ENCODE measurements at regions not wholly inside any gene's neighbourhood (a gene's known extent, or its start where the extent isn't known, plus 50 kb on each side); places are given as distances from the start of the nearest gene placed in this dataset.

DNA sequence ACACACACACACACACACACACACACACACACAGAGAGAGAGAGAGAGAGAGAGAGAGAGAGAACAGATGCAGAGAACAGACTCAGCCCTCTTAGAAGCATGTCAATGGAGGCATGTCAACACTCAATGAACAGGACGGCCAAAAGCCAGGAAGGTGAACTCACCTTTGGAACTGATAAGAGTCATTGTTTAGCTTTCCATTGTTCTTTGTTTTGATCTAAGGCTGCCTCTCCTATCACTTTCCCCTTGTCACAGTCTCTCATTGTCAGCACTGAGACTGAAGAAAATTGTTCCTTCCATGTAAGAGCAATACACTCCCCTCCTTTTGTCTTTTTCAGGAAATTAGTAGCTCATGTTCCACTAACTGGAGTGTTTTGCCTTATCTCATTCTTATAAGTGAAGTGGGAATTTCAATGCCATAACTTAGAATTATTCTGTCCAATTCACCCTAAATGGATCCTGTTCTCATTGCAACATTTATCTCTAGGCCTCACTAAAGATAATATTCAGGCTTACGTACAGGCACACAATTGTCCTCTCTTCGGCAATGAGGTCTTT lies 218.0 kb downstream of the DUSP6 start:
- no peak for DNase-seq
- TF ChIP-seq GATA1 (IDR thresholded peaks at IDR 0.05; ENCODE audit: low read depth, low read length) (no peak), POLR2A (IDR thresholded peaks at IDR 0.05; ENCODE audit: low read length) (no peak)

- no peak for DNase-seq
- no peak for TF ChIP-seq GATA1 (IDR thresholded peaks at IDR 0.05; ENCODE audit: low read depth, low read length)
- TF ChIP-seq POLR2A (IDR thresholded peaks at IDR 0.05; ENCODE audit: low read length) = no peak
These were observed 223.0 kb downstream of the DUSP6 start for GRCh38 chr12:89129167-89129870.

DNA sequence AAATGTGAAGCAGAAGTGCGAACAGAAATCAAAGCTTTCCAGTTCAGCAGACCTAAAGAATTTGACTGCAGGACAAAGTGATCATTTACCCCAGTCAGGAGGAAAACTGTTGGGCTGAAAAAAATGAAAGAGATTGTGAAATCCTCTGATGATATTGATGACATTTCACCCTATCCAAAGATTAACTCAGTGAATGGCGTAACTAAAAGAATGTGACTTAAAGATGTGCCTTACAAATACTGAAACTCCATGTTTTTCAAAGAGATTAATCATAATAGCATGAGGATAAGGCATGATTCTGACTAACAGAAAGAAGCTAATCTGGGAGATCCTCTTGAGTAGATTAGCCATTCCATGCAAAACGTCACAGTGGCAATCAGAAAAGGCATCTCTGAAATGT lies 225.6 kb downstream of the DUSP6 start:
- TF ChIP-seq POLR2A (IDR thresholded peaks at IDR 0.05; ENCODE audit: low read length) (no peak), GATA1 (IDR thresholded peaks at IDR 0.05; ENCODE audit: low read depth, low read length) (no peak)
- DNase-seq = no peak

DNA sequence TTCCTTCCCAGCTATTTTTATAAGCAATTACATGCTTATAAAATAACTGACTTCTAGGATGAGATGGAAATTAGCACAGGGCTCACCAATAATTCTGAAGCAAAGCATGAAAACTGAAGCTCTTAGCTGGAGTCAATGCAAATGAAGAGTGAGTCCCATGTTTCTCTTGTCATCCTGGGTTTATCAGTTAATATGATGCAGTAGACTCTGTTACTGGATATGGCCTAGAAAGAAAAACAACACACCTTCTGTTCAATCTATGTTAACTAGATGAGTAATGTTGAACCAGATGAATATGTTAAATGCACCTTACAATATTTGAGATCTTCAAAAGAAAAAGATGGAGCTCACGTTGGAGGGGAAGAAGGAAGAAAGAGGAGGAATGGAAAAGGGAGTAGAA lies 229.4 kb downstream of the DUSP6 start:
- DNase-seq = no peak
- TF ChIP-seq GATA1 (IDR thresholded peaks at IDR 0.05; ENCODE audit: low read depth, low read length) = no peak

GRCh38 chr12:89117448-89118034 lies 234.8 kb downstream of the DUSP6 start:
- no peak for TF ChIP-seq POLR2A (IDR thresholded peaks at IDR 0.05; ENCODE audit: low read length)
- no peak for TF ChIP-seq GATA1 (IDR thresholded peaks at IDR 0.05; ENCODE audit: low read depth, low read length)
- DNase-seq = no peak

DNA sequence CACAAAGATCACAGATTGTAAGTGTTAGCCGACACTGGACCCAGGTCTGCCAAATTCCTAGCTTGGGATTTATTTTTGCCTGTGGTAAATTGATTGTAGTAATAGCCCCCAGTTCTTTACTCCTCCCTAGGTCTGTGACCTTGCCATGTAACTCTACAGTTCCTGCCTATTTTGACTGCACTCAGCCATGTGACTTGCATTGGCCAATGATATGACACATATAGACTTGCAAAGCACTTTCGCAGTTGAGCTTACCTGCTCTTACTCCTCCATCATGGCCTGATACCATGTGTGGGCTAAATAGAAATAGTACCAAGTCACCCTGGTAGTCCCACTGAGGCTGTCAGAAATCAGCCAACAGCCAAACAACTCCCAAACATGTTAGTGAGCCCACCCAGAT lies 240.3 kb downstream of the DUSP6 start:
- DNase-seq = no peak
- TF ChIP-seq POLR2A (IDR thresholded peaks at IDR 0.05; ENCODE audit: low read length) (no peak), GATA1 (IDR thresholded peaks at IDR 0.05; ENCODE audit: low read depth, low read length) (no peak)

DNA sequence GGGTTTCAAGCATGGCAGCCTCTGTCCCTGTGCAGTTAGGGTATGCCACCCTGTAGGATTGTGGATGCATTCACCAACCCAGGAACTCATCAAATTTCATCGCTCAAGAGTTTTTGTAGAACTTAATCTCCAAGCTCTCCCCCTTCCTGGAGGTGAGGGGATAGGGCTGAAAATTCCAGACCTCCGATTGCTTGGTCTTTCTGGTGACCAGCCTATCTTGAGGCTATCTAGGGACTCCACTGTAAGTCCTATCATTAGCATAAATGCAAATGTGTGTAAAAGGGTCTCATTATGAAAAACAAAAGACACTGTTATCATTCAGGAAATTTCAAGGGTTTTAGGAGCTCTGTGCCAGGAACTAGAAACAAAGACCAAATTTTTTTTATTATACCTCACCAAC lies 244.0 kb downstream of the DUSP6 start:
- no peak for TF ChIP-seq GATA1 (IDR thresholded peaks at IDR 0.05; ENCODE audit: low read depth, low read length)
- TF ChIP-seq POLR2A (IDR thresholded peaks at IDR 0.05; ENCODE audit: low read length) = no peak
- no peak for DNase-seq

GRCh38 chr12:89106950-89107349 lies 245.4 kb downstream of the DUSP6 start:
- no peak for TF ChIP-seq GATA1 (IDR thresholded peaks at IDR 0.05; ENCODE audit: low read depth, low read length)
- no peak for TF ChIP-seq POLR2A (IDR thresholded peaks at IDR 0.05; ENCODE audit: low read length)
- DNase-seq = no peak

GRCh38 chr12:89105243-89105642 lies 247.1 kb downstream of the DUSP6 start:
- DNase-seq = no peak
- TF ChIP-seq POLR2A (IDR thresholded peaks at IDR 0.05; ENCODE audit: low read length) (no peak), GATA1 (IDR thresholded peaks at IDR 0.05; ENCODE audit: low read depth, low read length) (no peak)

- no peak for DNase-seq
- TF ChIP-seq POLR2A (IDR thresholded peaks at IDR 0.05; ENCODE audit: low read length) (no peak), GATA1 (IDR thresholded peaks at IDR 0.05; ENCODE audit: low read depth, low read length) (no peak)
These were observed 248.5 kb downstream of the DUSP6 start for GRCh38 chr12:89103831-89104230.

DNA sequence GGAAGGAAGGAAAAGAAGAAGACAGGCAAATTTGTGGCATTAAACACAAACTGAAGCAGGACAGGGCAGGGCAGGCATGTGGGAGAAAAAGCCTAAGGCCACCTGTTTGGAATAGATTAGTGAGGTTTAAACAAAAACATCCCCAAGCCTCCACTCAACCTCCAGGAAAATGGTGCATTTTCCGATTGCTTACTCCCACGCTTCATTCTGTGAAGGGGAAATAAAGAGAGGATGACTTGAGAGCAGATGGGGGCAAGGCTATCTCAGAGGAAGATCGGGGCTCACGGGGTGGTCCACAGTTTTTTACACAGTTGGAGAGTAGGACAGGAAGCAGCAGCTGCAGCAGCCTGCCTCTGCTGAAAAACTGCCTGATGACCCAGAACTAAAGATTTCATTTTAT lies 250.9 kb downstream of the DUSP6 start:
- no peak for DNase-seq
- no peak for TF ChIP-seq GATA1 (IDR thresholded peaks at IDR 0.05; ENCODE audit: low read depth, low read length)
- no peak for TF ChIP-seq POLR2A (IDR thresholded peaks at IDR 0.05; ENCODE audit: low read length)

DNA sequence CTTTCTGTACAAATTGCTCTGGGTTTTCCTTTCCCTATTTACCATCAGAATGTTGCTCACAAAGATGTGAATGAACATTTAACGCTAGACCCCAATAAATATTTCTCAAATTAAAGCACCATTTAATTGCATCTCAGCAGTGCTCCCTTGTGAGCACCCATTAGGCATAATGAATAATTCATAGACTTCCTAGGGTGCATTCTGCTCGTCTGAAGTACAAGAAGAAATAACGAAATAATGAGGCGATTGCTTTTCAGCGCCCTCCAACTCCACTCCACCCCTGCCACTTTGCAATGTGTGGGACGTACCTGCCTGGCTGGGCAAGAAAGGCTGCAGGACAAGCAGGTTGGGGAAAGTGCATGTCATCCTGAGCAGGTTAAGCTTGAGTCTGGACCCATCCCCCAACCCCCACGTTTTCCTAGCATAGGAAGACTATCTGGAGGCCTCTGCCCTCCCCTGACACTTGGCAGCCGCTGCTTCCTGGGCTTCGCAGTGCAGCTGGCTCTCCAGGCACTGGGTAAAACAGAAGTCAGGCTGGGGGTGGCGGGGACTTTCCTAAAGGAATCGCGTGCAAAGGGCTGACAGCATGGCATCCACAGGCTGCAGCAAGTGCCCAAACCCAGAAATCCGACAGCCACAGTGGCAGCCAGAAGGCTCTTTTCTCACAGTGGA lies 253.7 kb downstream of the DUSP6 start:
- DNase-seq = no peak
- TF ChIP-seq POLR2A (IDR thresholded peaks at IDR 0.05; ENCODE audit: low read length) (no peak), GATA1 (IDR thresholded peaks at IDR 0.05; ENCODE audit: low read depth, low read length) (no peak)

DNA sequence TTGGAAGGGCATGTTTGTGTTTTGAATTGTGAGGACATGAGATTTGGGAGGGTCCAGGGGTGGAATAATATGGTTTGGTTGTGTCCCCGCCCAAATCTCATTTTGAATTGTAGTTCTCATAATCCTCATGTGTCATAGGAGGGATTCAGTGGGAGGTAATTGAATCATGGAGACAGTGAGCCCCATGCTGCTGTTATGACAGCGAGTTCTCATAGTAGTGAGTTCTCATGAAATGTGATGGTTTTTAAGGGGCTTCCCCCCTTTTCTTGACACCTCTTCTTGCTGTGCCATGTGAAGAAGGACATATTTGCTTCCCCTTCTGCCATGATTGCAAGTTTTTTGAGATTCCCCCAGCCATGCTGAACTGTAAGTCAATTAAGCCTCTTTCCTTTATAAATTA lies 260.0 kb downstream of the DUSP6 start:
- TF ChIP-seq POLR2A (IDR thresholded peaks at IDR 0.05; ENCODE audit: low read length) = no peak
- TF ChIP-seq GATA1 (IDR thresholded peaks at IDR 0.05; ENCODE audit: low read depth, low read length) = no peak
- no peak for DNase-seq

GRCh38 chr12:89091293-89091841 lies 260.9 kb downstream of the DUSP6 start:
- DNase-seq = no peak
- no peak for TF ChIP-seq POLR2A (IDR thresholded peaks at IDR 0.05; ENCODE audit: low read length)
- TF ChIP-seq GATA1 (IDR thresholded peaks at IDR 0.05; ENCODE audit: low read depth, low read length) = no peak
